H9 (cell line): ENCODE measurements at regions not wholly inside any gene's neighbourhood (a gene's known extent, or its start where the extent isn't known, plus 50 kb on each side); places are given as distances from the start of the nearest gene placed in this dataset.

Experiments used
- DNase-seq: peaks from one replicate; pipeline ENCODE4 v3.0.0-alpha.2; 2017
- H2AFZ ChIP-seq: one replicate; pipeline ENCODE4 v1.6.1; 2013; ENCODE audit warnings: mild to moderate bottlenecking, low read length, control low read depth, moderate library complexity
- H2AK5ac ChIP-seq: 2 replicates; pipeline ENCODE4 v1.6.1; 2013; ENCODE audit warnings: low read length, control low read depth, mixed read lengths; ENCODE audit not compliant: insufficient read length
- H2BK120ac ChIP-seq: one replicate; pipeline ENCODE4 v1.6.1; 2013; ENCODE audit warnings: low read depth, mild to moderate bottlenecking, low read length, control low read depth, inconsistent platforms; ENCODE audit not compliant: poor library complexity, severe bottlenecking
- H2BK12ac ChIP-seq: 2 replicates; pipeline ENCODE4 v1.6.1; 2013; ENCODE audit warnings: low read length, control low read depth, mixed read lengths, low read depth; ENCODE audit not compliant: insufficient read length
- H2BK15ac ChIP-seq: 2 replicates; pipeline ENCODE4 v1.6.1; 2013; ENCODE audit warnings: low read depth, low read length, control low read depth
- H2BK20ac ChIP-seq: one replicate; pipeline ENCODE4 v1.6.1; 2013; ENCODE audit warnings: low read depth, mild to moderate bottlenecking, low read length, control low read depth, inconsistent platforms; ENCODE audit not compliant: poor library complexity, severe bottlenecking
- H2BK5ac ChIP-seq: 2 replicates; pipeline ENCODE4 v1.6.1; 2013; ENCODE audit warnings: low read length, control low read depth, mixed read lengths; ENCODE audit not compliant: insufficient read length
- H3K14ac ChIP-seq: 2 replicates; pipeline ENCODE4 v1.6.1; 2013; ENCODE audit warnings: low read length, control low read depth; ENCODE audit not compliant: insufficient read depth
- H3K18ac ChIP-seq: 2 replicates; pipeline ENCODE4 v1.6.1; 2013; ENCODE audit warnings: low read depth, mild to moderate bottlenecking, mixed read lengths, low read length, control low read depth; ENCODE audit not compliant: insufficient read length
- H3K23ac ChIP-seq: 2 replicates; pipeline ENCODE4 v1.6.1; 2013; ENCODE audit warnings: low read length, control low read depth, mixed read lengths, low read depth; ENCODE audit not compliant: insufficient read length
- H3K23me2 ChIP-seq: 2 replicates; pipeline ENCODE4 v1.6.1; 2013; ENCODE audit warnings: low read depth, mild to moderate bottlenecking, mixed read lengths, low read length, control low read depth; ENCODE audit not compliant: insufficient read length, poor library complexity, severe bottlenecking
- H3K27ac ChIP-seq: 2 replicates; pipeline ENCODE4 v1.5.1; 2013; ENCODE audit warnings: low read length, control low read depth, mixed read lengths, low read depth; ENCODE audit not compliant: insufficient read length
- H3K27me3 ChIP-seq: 2 replicates; pipeline ENCODE4 v1.6.1; 2013; ENCODE audit warnings: low read length, control low read depth, inconsistent platforms; ENCODE audit not compliant: insufficient read depth
- H3K4ac ChIP-seq: 2 replicates; pipeline ENCODE4 v1.6.1; 2013; ENCODE audit warnings: low read depth, mild to moderate bottlenecking, control low read depth, inconsistent platforms, low read length, moderate library complexity
- H3K4me1 ChIP-seq: 2 replicates; pipeline ENCODE4 v1.6.1; 2013; ENCODE audit warnings: low read length, control low read depth, inconsistent platforms; ENCODE audit not compliant: insufficient read depth
- H3K4me2 ChIP-seq: 2 replicates; pipeline ENCODE4 v1.6.1; 2013; ENCODE audit warnings: low read length, control low read depth, mixed read lengths; ENCODE audit not compliant: insufficient read length, insufficient read depth
- H3K56ac ChIP-seq: 2 replicates; pipeline ENCODE4 v1.6.1; 2013; ENCODE audit warnings: low read depth, mild to moderate bottlenecking, mixed read lengths, low read length, control low read depth; ENCODE audit not compliant: insufficient read length
- H3K79me1 ChIP-seq: 2 replicates; pipeline ENCODE4 v1.6.1; 2013; ENCODE audit warnings: low read depth, mild to moderate bottlenecking, moderate library complexity, low read length, control low read depth, inconsistent platforms; ENCODE audit not compliant: insufficient read depth, poor library complexity, severe bottlenecking
- H3K79me2 ChIP-seq: 2 replicates; pipeline ENCODE4 v1.6.1; 2013; ENCODE audit warnings: low read length, control low read depth, inconsistent platforms; ENCODE audit not compliant: insufficient read depth
- H3K9ac ChIP-seq: 2 replicates; pipeline ENCODE4 v1.6.1; 2013; ENCODE audit warnings: low read length, control low read depth, mixed read lengths; ENCODE audit not compliant: insufficient read length; ENCODE audit errors: extremely low read depth
- H3K9me3 ChIP-seq: one replicate; pipeline ENCODE4 v1.6.1; 2013; ENCODE audit warnings: low read depth, low read length, inconsistent platforms; ENCODE audit not compliant: control insufficient read depth
- H3T11ph ChIP-seq: one replicate; pipeline ENCODE4 v1.6.1; 2013; ENCODE audit warnings: mild to moderate bottlenecking, low read length, control low read depth, inconsistent platforms
- H4K20me1 ChIP-seq: one replicate; pipeline ENCODE4 v1.6.1; 2013; ENCODE audit not compliant: control insufficient read depth, insufficient read length, insufficient read depth
- H4K5ac ChIP-seq: 2 replicates; pipeline ENCODE4 v1.6.1; 2013; ENCODE audit warnings: low read depth, mild to moderate bottlenecking, mixed read lengths, low read length, control low read depth; ENCODE audit not compliant: insufficient read length
- H4K8ac ChIP-seq: replicated peaks from 2 replicates; pipeline ENCODE4 v1.6.1; 2013; ENCODE audit warnings: low read length, control low read depth, mixed read lengths, low read depth; ENCODE audit not compliant: insufficient read length
- H4K91ac ChIP-seq: 2 replicates; pipeline ENCODE4 v1.6.1; 2013; ENCODE audit warnings: low read depth, mild to moderate bottlenecking, moderate library complexity, mixed read lengths, low read length, control low read depth; ENCODE audit not compliant: insufficient read length
- H3K27ac Mint-ChIP-seq, 3 experiments: 2 replicates in 2 of 3; 3 replicates in 1 of 3; pipeline ENCODE4 v1.8.0; 2020 to 2021; ENCODE audit warnings: mixed read lengths in 3 of 3, mild to moderate bottlenecking in 1 of 3, moderate library complexity in 1 of 3
- H3K27me3 Mint-ChIP-seq: 2 replicates; pipeline ENCODE4 v1.8.0; 2021; ENCODE audit warnings: low read depth, mild to moderate bottlenecking, moderate library complexity, mixed read lengths
- H3K36me3 Mint-ChIP-seq, 3 experiments: 2 replicates in 2 of 3; 3 replicates in 1 of 3; pipeline ENCODE4 v1.8.0; 2020 to 2021; ENCODE audit warnings: low read depth in 3 of 3, mixed read lengths in 3 of 3; ENCODE audit not compliant: insufficient read depth in 1 of 3
- H3K4me1 Mint-ChIP-seq, 2 experiments: 2 replicates each; pipeline ENCODE4 v1.8.0; 2020; ENCODE audit warnings: mixed read lengths in 2 of 2
- H3K4me3 Mint-ChIP-seq, 2 experiments: 2 replicates in 1 of 2; 3 replicates in 1 of 2; pipeline ENCODE4 v1.8.0; 2020 to 2021; ENCODE audit warnings: mild to moderate bottlenecking in 2 of 2, mixed read lengths in 2 of 2, moderate library complexity in 1 of 2
- H3K9me3 Mint-ChIP-seq, 2 experiments: 2 replicates in 1 of 2; 3 replicates in 1 of 2; pipeline ENCODE4 v1.8.0; 2020; ENCODE audit warnings: mild to moderate bottlenecking in 2 of 2, mixed read lengths in 2 of 2, moderate library complexity in 1 of 2
- CTCF ChIP-seq: fragments of 200-600 bp; sonication (generic); conservative IDR thresholded peaks from 3 replicates; pipeline ENCODE4 v1.8.0; 2021; ENCODE audit warnings: antibody characterized with exemption, mild to moderate bottlenecking
- WGBS: extraction: QIAGEN DNeasy Blood & Tissue Kit; methylation state at CpG from one replicate; pipeline ENCODE4 v1.1.7; 2013; ENCODE audit warnings: missing lambda C conversion rate, low lambda C conversion rate, mixed read lengths; ENCODE audit not compliant: insufficient read length; ENCODE audit errors: extremely low coverage; 5-methylcytosine and 5-hydroxymethylcytosine counted together

DNA sequence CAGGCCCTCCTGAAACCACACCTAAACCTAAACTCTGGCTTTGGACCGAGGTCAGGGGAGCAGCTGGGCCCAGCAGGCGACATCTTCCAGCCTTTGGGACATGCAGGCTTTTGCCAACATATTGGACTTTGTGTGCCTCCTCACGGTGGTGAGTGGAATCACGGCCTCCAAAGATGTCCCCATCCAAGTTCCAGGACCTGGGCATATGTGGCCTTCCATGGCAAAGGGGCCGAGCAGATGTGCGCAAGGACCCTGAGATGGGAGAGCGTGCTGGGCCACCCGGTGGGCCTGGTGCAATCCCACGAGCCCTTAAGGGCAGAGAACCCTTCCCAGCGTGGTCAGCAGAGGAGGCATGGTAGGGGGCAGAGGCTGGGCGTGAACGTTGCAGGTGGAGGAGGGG, 160.8 kb upstream of the C1orf174 start:
- Histone ChIP-seq H3K4me2 (no peak overlapping the region), H2AK5ac (no peak overlapping the region), H4K8ac (no peak overlapping the region), H3K56ac (no peak overlapping the region), H3K79me1 (no peaks in the 10 kb centered on the region), H3K23me2 (no peaks in the 10 kb centered on the region), H2BK12ac (no peak overlapping the region), H2BK120ac (no peak overlapping the region), H3K27ac (no peak overlapping the region), H3K9ac (no peak overlapping the region), H3T11ph (no peak overlapping the region), H3K4me1 (no peaks in the 10 kb centered on the region), H2AFZ (no peak overlapping the region), H3K18ac (no peak overlapping the region), H3K9me3 (no peaks in the 10 kb centered on the region), H4K20me1 (no peaks in the 10 kb centered on the region), H4K91ac (no peak overlapping the region), H2BK20ac (no peak overlapping the region), H3K27me3 (no peaks in the 10 kb centered on the region), H4K5ac (no peak overlapping the region), H3K14ac (peak overlapping the region; percentile 13; the same call in 1 of the 2 replicates), H2BK5ac (no peak overlapping the region), H3K79me2 (no peaks in the 10 kb centered on the region), H3K4ac (no peak overlapping the region), H2BK15ac (no peak overlapping the region), H3K23ac (no peak overlapping the region)
- Mint-ChIP-seq H3K4me3 (no peak overlapping the region), H3K36me3 (no peaks in the 10 kb centered on the region; a peak in 1 of 7 replicates), H3K27me3 (no peaks in the 10 kb centered on the region; the same call in 1 of the 2 replicates), H3K27ac (no peak overlapping the region; a peak in 1 of 7 replicates), H3K4me1 (no peaks in the 10 kb centered on the region), H3K9me3 (no peaks in the 10 kb centered on the region)
- TF ChIP-seq CTCF = no peak; the same call in 2 of the 3 replicates
- DNase-seq = no peak
- WGBS = no CpG with 5 or more reads among the region's 12 CpGs
